Frontal cortex (tissue), 3 donors: ENCODE measurements at regions not wholly inside any gene's neighbourhood (a gene's known extent, or its start where the extent isn't known, plus 50 kb on each side); places are given as distances from the start of the nearest gene placed in this dataset.
"Not testable (repeated sequence)": the region's sequence is repeated elsewhere in the genome, so short reads cannot be mapped to it uniquely, and the experiment has no call there.

Source experiments
- DNase-seq, 2 donors: peaks; one replicate each; pipeline ENCODE4 v3.0.0; 2012; ENCODE audit warnings: low spot score in 2 of 2
- FAIRE-seq: peaks from 2 replicates; lab custom pipeline; 2012; peaks lifted over from hg19 to GRCh38; lab: Jason Lieb, UNC
- donor health status: control.
- donor health status: control.
- donor health status: control.

GRCh38 chr10:9175200-9175599, 1120.7 kb downstream of the GATA3 start:
- FAIRE-seq (no peak), DNase-seq (no peak)

- FAIRE-seq: not testable (repeated sequence)
Observed at GRCh38 chr10:9183197-9183880, 1128.9 kb downstream of the GATA3 start.

GRCh38 chr10:9188022-9188810, 1133.7 kb downstream of the GATA3 start:
- FAIRE-seq (no peak), DNase-seq (no peak)

More at GRCh38 chr10:9183197-9183880, 1128.9 kb downstream of the GATA3 start:
- not testable (repeated sequence) for DNase-seq

GRCh38 chr10:9189448-9189847, 1135.0 kb downstream of the GATA3 start:
- DNase-seq (no peak), FAIRE-seq (no peak)

GRCh38 chr10:9193120-9193519, 1138.6 kb downstream of the GATA3 start:
- FAIRE-seq: no peak
- DNase-seq: no peak

- no peak for DNase-seq
- no peak for FAIRE-seq
Observed at GRCh38 chr10:9195385-9195784, 1140.9 kb downstream of the GATA3 start.

GRCh38 chr10:9198611-9199010, 1144.1 kb downstream of the GATA3 start:
- FAIRE-seq: no peak

GRCh38 chr10:9205558-9205957, 1151.1 kb downstream of the GATA3 start:
- FAIRE-seq (no peak), DNase-seq (no peak)

More at GRCh38 chr10:9198611-9199010, 1144.1 kb downstream of the GATA3 start:
- no peak for DNase-seq

- FAIRE-seq (peak; percentile 89), DNase-seq (peak; percentile 12 to 46)
Observed at GRCh38 chr10:9209105-9209798, 1154.8 kb downstream of the GATA3 start.

- FAIRE-seq (no peak), DNase-seq (no peak)
Observed at GRCh38 chr10:9211228-9211627, 1156.7 kb downstream of the GATA3 start.

GRCh38 chr10:9214618-9215017, 1160.1 kb downstream of the GATA3 start:
- DNase-seq (no peak), FAIRE-seq (no peak)

GRCh38 chr10:9215121-9215520, 1160.6 kb downstream of the GATA3 start:
- DNase-seq (no peak), FAIRE-seq (no peak)

- FAIRE-seq: no peak
- DNase-seq: no peak
Observed at GRCh38 chr10:9219860-9220259, 1165.4 kb downstream of the GATA3 start.

- FAIRE-seq (no peak), DNase-seq (no peak)
Observed at GRCh38 chr10:9222917-9223316, 1168.4 kb downstream of the GATA3 start.

GRCh38 chr10:9227679-9228365, 1173.3 kb downstream of the GATA3 start:
- FAIRE-seq (no peak), DNase-seq (no peak)

GRCh38 chr10:9228771-9229170, 1174.3 kb downstream of the GATA3 start:
- DNase-seq: no peak
- no peak for FAIRE-seq

- FAIRE-seq: no peak
- no peak for DNase-seq
Observed at GRCh38 chr10:9229702-9230244, 1175.3 kb downstream of the GATA3 start.

GRCh38 chr10:9230625-9231024, 1176.1 kb downstream of the GATA3 start:
- FAIRE-seq: no peak

GRCh38 chr10:9234191-9234590, 1179.7 kb downstream of the GATA3 start:
- DNase-seq: no peak
- no peak for FAIRE-seq

More at GRCh38 chr10:9230625-9231024, 1176.1 kb downstream of the GATA3 start:
- DNase-seq: no peak

- DNase-seq (no peak), FAIRE-seq (no peak)
Observed at GRCh38 chr10:9238041-9238440, 1183.6 kb downstream of the GATA3 start.
